ENCODE measurements at regions not wholly inside any gene's neighbourhood (a gene's known extent, or its start where the extent isn't known, plus 50 kb on each side); places are given as distances from the start of the nearest gene placed in this dataset.

DNA sequence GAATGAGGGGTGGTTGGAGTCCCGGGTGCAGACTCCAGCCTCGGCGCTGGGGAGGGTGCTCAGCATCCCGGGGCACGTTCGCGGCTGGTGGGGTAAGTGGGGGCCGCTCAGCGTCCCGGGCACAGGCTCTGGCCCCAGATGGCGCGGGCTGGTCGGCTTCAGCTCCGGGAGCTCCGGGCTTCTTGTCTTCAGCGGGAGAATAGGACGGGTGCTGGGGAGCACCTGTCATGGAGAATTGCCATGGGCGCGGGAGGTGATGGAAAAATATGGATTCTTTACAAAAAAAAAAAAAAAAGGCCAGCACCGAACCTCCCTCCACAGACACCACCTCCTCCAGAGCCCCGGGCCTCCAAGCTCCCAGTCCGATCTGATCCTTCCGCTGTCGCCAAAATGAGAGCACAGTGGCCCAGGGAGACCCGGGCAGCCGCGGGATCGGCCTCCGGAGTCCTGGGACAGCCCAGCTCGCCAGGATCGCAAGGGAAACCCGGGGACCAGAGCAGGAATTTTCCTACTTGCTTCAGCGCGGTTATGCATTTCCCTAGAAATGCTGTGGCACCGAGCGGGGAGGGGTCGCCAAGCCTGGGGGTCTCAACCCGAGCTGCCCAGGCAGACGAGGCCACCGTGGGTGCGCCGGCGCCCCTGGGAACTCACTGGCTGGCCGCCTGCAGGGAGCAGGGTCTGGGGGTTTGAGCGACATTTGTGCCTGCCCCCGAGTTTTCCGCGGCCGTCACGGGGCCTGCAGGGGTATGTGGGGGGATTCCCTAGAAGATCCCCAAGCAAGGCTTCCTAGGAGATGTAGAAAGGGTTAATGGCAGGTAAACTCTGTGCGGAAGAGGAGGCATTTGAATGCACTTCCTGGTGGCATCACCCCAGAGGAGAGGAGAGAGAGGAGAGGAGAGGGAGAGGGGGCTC lies 1336.9 kb downstream of the BRD1 start:
- no peak for ATAC-seq (ENCODE audit: low read depth)
- Histone ChIP-seq H3K36me3 (ENCODE audit: low read depth) (no peaks in the 10 kb centered on the region), H3K27ac (ENCODE audit: poor library complexity, severe bottlenecking) (no peak overlapping the region), H3K4me3 (ENCODE audit: severe bottlenecking) (no peak overlapping the region), H3K9me3 (ENCODE audit: severe bottlenecking) (no peaks in the 10 kb centered on the region), H3K27me3 (ENCODE audit: insufficient read depth, poor library complexity, severe bottlenecking) (peaks cover 31% of the 10 kb centered on the region), H3K4me1 (ENCODE audit: insufficient read depth, poor library complexity, severe bottlenecking) (no peaks in the 10 kb centered on the region)
- no peak for DNase-seq (ENCODE audit: low spot score)
- TF ChIP-seq, protein P1, sequence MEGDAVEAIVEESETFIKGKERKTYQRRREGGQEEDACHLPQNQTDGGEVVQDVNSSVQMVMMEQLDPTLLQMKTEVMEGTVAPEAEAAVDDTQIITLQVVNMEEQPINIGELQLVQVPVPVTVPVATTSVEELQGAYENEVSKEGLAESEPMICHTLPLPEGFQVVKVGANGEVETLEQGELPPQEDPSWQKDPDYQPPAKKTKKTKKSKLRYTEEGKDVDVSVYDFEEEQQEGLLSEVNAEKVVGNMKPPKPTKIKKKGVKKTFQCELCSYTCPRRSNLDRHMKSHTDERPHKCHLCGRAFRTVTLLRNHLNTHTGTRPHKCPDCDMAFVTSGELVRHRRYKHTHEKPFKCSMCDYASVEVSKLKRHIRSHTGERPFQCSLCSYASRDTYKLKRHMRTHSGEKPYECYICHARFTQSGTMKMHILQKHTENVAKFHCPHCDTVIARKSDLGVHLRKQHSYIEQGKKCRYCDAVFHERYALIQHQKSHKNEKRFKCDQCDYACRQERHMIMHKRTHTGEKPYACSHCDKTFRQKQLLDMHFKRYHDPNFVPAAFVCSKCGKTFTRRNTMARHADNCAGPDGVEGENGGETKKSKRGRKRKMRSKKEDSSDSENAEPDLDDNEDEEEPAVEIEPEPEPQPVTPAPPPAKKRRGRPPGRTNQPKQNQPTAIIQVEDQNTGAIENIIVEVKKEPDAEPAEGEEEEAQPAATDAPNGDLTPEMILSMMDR (IDR thresholded peaks at IDR 0.05; ENCODE audit: poor library complexity, severe bottlenecking), result no peak

DNA sequence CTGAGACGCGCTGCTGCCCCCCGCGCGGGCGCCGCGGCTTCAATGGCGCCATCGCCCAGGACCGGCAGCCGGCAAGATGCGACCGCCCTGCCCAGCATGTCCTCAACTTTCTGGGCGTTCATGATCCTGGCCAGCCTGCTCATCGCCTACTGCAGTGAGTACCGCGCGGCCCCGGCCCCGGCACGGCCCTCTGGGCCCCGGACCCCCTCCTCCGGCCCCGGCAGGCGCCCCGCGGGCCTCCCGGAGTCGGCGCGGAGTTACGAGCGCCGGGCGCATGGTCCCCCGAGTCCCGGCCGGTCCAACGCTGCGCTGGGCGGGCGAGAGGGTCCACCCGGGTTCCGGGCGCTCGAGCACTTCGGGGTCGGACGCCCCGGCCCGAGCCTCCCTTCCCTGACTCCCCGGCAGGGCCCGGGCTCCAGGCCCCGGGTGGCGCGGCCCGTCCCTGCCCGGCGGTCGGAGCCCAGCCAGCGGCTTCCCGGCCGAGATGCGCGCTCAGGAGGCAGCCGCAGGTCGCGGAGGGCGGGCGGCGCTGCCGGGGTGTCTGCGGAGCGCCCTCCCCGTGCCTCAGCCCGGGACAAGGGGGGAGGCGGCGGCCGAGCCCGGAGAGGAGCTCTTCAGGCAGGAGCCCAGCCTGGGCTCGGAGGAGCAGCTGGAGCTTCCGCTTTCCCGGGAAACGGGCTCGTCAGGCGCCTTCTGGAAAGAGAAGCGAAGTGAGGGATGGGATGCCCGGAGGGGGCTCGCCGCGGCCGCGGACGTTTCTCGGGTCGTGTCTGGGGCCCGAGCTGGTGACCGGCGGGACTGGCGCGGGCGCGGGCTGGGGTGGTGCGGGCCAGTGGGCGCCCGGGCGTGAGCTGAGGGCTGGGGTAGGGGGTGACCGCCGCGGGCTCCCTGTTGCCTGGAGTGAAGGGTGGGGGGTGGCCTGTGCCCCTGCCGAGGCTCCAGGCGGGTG lies 1337.8 kb downstream of the BRD1 start:
- DNase-seq (ENCODE audit: low spot score) (no peak), ATAC-seq (ENCODE audit: low read depth) (no peak)
- Histone ChIP-seq H3K4me3 (ENCODE audit: severe bottlenecking) (no peak overlapping the region), H3K27ac (ENCODE audit: poor library complexity, severe bottlenecking) (no peak overlapping the region), H3K27me3 (ENCODE audit: insufficient read depth, poor library complexity, severe bottlenecking) (peaks cover 31% of the 10 kb centered on the region), H3K9me3 (ENCODE audit: severe bottlenecking) (no peaks in the 10 kb centered on the region), H3K36me3 (ENCODE audit: low read depth) (no peaks in the 10 kb centered on the region), H3K4me1 (ENCODE audit: insufficient read depth, poor library complexity, severe bottlenecking) (no peaks in the 10 kb centered on the region)
- TF ChIP-seq, protein P1 (IDR thresholded peaks at IDR 0.05; ENCODE audit: poor library complexity, severe bottlenecking), result no peak

DNA sequence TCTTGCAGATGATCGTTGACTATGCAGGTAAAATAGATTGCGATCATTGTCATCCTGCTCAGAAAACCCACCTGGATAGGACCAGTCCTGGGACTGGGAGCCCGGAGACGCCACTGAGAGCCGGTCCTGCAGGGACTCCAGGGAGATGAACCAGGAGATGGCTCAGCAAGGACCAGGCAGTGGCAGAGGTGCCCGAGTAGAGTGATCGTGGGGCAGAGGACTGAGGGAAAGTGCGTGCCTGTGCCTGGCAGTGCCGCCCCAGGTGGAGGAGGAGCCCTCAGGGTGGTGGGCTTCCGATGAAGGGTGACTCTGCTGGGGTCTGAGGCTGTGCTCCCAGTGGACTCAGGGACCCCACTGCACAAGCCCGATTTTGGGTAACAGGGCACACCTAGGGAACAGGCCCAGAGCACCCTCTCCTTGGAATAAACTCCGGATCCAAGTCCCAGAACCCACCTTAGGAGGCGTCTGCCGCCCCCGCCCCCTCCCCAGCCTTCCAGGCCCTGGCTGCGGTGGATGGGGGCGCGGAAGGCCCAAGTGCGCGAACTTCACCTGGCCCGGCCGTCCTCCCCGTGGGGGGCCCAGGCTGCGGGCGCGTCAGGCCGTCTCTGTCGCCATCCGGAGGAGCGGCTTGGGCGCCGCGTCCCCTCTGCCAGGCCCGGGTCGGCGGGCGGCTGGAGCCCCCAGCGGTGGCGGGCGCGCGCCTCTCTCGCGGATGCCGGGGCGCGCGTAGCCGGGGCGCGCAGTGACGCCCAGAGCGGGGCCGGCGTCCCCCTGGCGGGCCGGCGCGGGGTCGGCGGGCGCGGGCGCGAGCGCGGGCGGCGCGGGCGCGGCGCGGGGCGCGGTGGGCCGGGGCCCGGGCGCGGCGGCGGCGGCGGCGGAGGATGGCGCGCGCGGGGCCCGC lies 1338.8 kb downstream of the BRD1 start:
- Histone ChIP-seq H3K27me3 (ENCODE audit: insufficient read depth, poor library complexity, severe bottlenecking) (peaks cover 31% of the 10 kb centered on the region), H3K4me1 (ENCODE audit: insufficient read depth, poor library complexity, severe bottlenecking) (no peaks in the 10 kb centered on the region), H3K36me3 (ENCODE audit: low read depth) (no peaks in the 10 kb centered on the region), H3K9me3 (ENCODE audit: severe bottlenecking) (no peaks in the 10 kb centered on the region), H3K4me3 (ENCODE audit: severe bottlenecking) (no peak overlapping the region), H3K27ac (ENCODE audit: poor library complexity, severe bottlenecking) (no peak overlapping the region)
- no peak for DNase-seq (ENCODE audit: low spot score)
- no peak for ATAC-seq (ENCODE audit: low read depth)
- TF ChIP-seq, protein P1 (IDR thresholded peaks at IDR 0.05; ENCODE audit: poor library complexity, severe bottlenecking), result no peak

DNA sequence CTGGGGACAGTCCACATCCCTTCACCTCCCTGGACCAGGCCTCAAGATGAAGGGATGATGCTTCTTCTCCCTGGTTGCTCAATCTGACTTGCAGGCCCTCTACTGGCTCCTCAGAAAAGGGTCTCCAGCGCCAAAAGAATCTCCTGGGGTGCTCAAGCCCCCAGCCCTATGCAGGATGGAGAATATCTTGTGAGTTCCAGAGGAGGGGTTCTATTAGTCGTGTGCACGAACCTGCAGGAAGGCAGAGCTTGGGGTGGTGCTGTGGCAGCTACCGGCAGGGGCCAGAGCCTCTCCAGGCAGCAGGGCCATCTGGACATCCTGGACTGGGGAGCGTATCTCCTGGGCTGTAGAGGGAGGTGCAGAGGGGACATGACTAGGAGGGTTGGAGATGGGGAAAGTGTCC lies 1339.5 kb downstream of the BRD1 start:
- H3K4me3 ChIP-seq (ENCODE audit: severe bottlenecking), result no peak overlapping the region
- TF ChIP-seq, protein P1 (IDR thresholded peaks at IDR 0.05; ENCODE audit: poor library complexity, severe bottlenecking), result no peak
- H3K36me3 ChIP-seq (ENCODE audit: low read depth), result no peaks in the 10 kb centered on the region
- H3K27me3 ChIP-seq (ENCODE audit: insufficient read depth, poor library complexity, severe bottlenecking), result peaks cover 31% of the 10 kb centered on the region
- ATAC-seq (ENCODE audit: low read depth), result no peak
- H3K9me3 ChIP-seq (ENCODE audit: severe bottlenecking), result no peaks in the 10 kb centered on the region
- H3K27ac ChIP-seq (ENCODE audit: poor library complexity, severe bottlenecking), result no peak overlapping the region
- no peaks in the 10 kb centered on the region for H3K4me1 ChIP-seq (ENCODE audit: insufficient read depth, poor library complexity, severe bottlenecking)
- no peak for DNase-seq (ENCODE audit: low spot score)
